IPS-20b (cell line): ENCODE measurements at regions not wholly inside any gene's neighbourhood (a gene's known extent, or its start where the extent isn't known, plus 50 kb on each side); places are given as distances from the start of the nearest gene placed in this dataset.
"Not testable (repeated sequence)": the region's sequence is repeated elsewhere in the genome, so short reads cannot be mapped to it uniquely, and the experiment has no call there.

Experiments used
- H3K27ac ChIP-seq: one replicate; pipeline ENCODE4 v1.5.1; 2013; ENCODE audit warnings: low read length
- H3K27me3 ChIP-seq: 2 replicates; pipeline ENCODE4 v1.6.1; 2013; ENCODE audit warnings: mild to moderate bottlenecking, low read length, inconsistent platforms; ENCODE audit not compliant: insufficient read depth
- H3K36me3 ChIP-seq: 2 replicates; pipeline ENCODE4 v1.6.1; 2013; ENCODE audit warnings: low read depth, mild to moderate bottlenecking, inconsistent platforms, low read length, moderate library complexity; ENCODE audit not compliant: insufficient read depth
- H3K4me1 ChIP-seq: 2 replicates; pipeline ENCODE4 v1.6.1; 2013; ENCODE audit warnings: mild to moderate bottlenecking, control low read depth, inconsistent platforms, low read length, moderate library complexity; ENCODE audit not compliant: insufficient read depth
- H3K4me3 ChIP-seq: 2 replicates; pipeline ENCODE4 v1.5.1; 2013; ENCODE audit warnings: mild to moderate bottlenecking, low read length, inconsistent platforms
- H3K9ac ChIP-seq: 2 replicates; pipeline ENCODE4 v1.6.1; 2013; ENCODE audit warnings: low read depth, mild to moderate bottlenecking, inconsistent platforms, low read length, moderate library complexity
- H3K9me3 ChIP-seq: 2 replicates; pipeline ENCODE4 v1.6.1; 2013; ENCODE audit warnings: mild to moderate bottlenecking, low read depth, low read length, inconsistent platforms; ENCODE audit not compliant: insufficient read depth

- H3K4me1 ChIP-seq, H3K36me3 ChIP-seq, H3K4me3 ChIP-seq, H3K9me3 ChIP-seq, H3K9ac ChIP-seq, H3K27ac ChIP-seq, H3K27me3 ChIP-seq: not testable (repeated sequence)
Measured at GRCh38 chr1:121007755-121008154, 118.2 kb downstream of the PPIAL4A start.

GRCh38 chr1:121008512-121009215 lies 119.1 kb downstream of the PPIAL4A start:
- H3K36me3 ChIP-seq, H3K4me1 ChIP-seq, H3K4me3 ChIP-seq: not testable (repeated sequence)

GRCh38 chr1:121009216-121010057 lies 119.9 kb downstream of the PPIAL4A start:
- not testable (repeated sequence) for H3K27me3 ChIP-seq, H3K4me1 ChIP-seq, H3K4me3 ChIP-seq

More at GRCh38 chr1:121008512-121009215, 119.1 kb downstream of the PPIAL4A start:
- not testable (repeated sequence) for H3K27me3 ChIP-seq, H3K9ac ChIP-seq, H3K27ac ChIP-seq, H3K9me3 ChIP-seq

GRCh38 chr1:121010141-121010540 lies 120.6 kb downstream of the PPIAL4A start:
- not testable (repeated sequence) for H3K27ac ChIP-seq, H3K27me3 ChIP-seq, H3K4me1 ChIP-seq, H3K36me3 ChIP-seq, H3K4me3 ChIP-seq, H3K9ac ChIP-seq, H3K9me3 ChIP-seq

More at GRCh38 chr1:121009216-121010057, 119.9 kb downstream of the PPIAL4A start:
- not testable (repeated sequence) for H3K9me3 ChIP-seq, H3K9ac ChIP-seq, H3K36me3 ChIP-seq, H3K27ac ChIP-seq

GRCh38 chr1:121013181-121013580 lies 123.6 kb downstream of the PPIAL4A start:
- H3K9ac ChIP-seq, H3K27me3 ChIP-seq, H3K4me1 ChIP-seq, H3K27ac ChIP-seq, H3K36me3 ChIP-seq, H3K9me3 ChIP-seq, H3K4me3 ChIP-seq: not testable (repeated sequence)

- H3K36me3 ChIP-seq, H3K27me3 ChIP-seq, H3K9me3 ChIP-seq, H3K9ac ChIP-seq, H3K4me1 ChIP-seq, H3K4me3 ChIP-seq, H3K27ac ChIP-seq: not testable (repeated sequence)
Measured at GRCh38 chr1:121016182-121017028, 126.8 kb downstream of the PPIAL4A start.

GRCh38 chr1:121019715-121020349 lies 130.3 kb downstream of the PPIAL4A start:
- not testable (repeated sequence) for H3K27ac ChIP-seq

GRCh38 chr1:121020350-121021236 lies 131.0 kb downstream of the PPIAL4A start:
- peak overlapping the region; percentile 69; the same call in 1 of the 2 replicates for H3K4me3 ChIP-seq
- H3K27me3 ChIP-seq, H3K36me3 ChIP-seq, H3K9me3 ChIP-seq, H3K4me1 ChIP-seq, H3K27ac ChIP-seq, H3K9ac ChIP-seq: not testable (repeated sequence)

More at GRCh38 chr1:121019715-121020349, 130.3 kb downstream of the PPIAL4A start:
- H3K9me3 ChIP-seq, H3K36me3 ChIP-seq, H3K9ac ChIP-seq, H3K4me1 ChIP-seq, H3K27me3 ChIP-seq: not testable (repeated sequence)
- peak overlapping the region; percentile 54; the same call in 1 of the 2 replicates for H3K4me3 ChIP-seq

- peak overlapping the region; percentile 69; the same call in 1 of the 2 replicates for H3K4me3 ChIP-seq
Measured at GRCh38 chr1:121021716-121022115, 132.1 kb downstream of the PPIAL4A start.

GRCh38 chr1:121032878-121033494 lies 143.4 kb downstream of the PPIAL4A start:
- not testable (repeated sequence) for H3K9ac ChIP-seq, H3K4me1 ChIP-seq, H3K4me3 ChIP-seq, H3K9me3 ChIP-seq, H3K36me3 ChIP-seq, H3K27ac ChIP-seq, H3K27me3 ChIP-seq

More at GRCh38 chr1:121021716-121022115, 132.1 kb downstream of the PPIAL4A start:
- not testable (repeated sequence) for H3K27me3 ChIP-seq, H3K4me1 ChIP-seq, H3K9me3 ChIP-seq, H3K36me3 ChIP-seq, H3K9ac ChIP-seq, H3K27ac ChIP-seq
